Fibroblast of lung (primary cell): ENCODE measurements at regions not wholly inside any gene's neighbourhood (a gene's known extent, or its start where the extent isn't known, plus 50 kb on each side); places are given as distances from the start of the nearest gene placed in this dataset.

Experiments
- CTCF ChIP-seq, 2 donors: IDR thresholded peaks in 1 of 2; conservative IDR thresholded peaks in 1 of 2; 1 replicate in 1 of 2; 2 replicates in 1 of 2; pipeline ENCODE4 v1.5.1; 2011 to 2012; ENCODE audit warnings: low read length in 2 of 2, control low read depth in 1 of 2, inconsistent platforms in 1 of 2, low read depth in 1 of 2, mild to moderate bottlenecking in 1 of 2
- EZH2 ChIP-seq: IDR thresholded peaks from 2 replicates; pipeline ENCODE4 v1.5.1; 2012; ENCODE audit warnings: low read length, control low read depth, mild to moderate bottlenecking; ENCODE audit errors: missing control alignments

DNA sequence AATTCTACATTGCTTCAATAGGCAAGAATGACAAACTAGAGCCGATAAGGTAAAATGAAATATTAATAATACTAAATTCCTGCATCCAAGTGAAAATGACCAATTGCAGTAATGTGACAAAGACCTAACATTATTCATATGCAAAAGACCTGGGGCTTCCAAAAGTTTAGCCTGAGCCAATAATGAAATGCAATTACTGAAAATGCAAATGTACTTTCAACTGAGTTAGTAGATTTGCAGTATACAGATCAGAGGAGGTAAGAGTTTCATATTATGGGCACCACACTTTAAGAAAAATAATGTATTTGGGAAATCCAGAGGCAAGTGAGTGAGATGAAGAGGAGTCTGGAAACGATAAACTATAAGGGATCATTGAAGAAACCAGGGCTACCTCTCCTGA lies 193.7 kb upstream of the GMDS start:
- no peak for TF ChIP-seq CTCF (conservative IDR thresholded peaks at IDR 0.05 in 1 of 2, IDR thresholded peaks at IDR 0.05 in 1 of 2; ENCODE audit: low read depth in 1 of 2, low read length in 2 of 2)
- no peak for TF ChIP-seq EZH2
